ENCODE measurements at regions not wholly inside any gene's neighbourhood (a gene's known extent, or its start where the extent isn't known, plus 50 kb on each side); places are given as distances from the start of the nearest gene placed in this dataset.

DNA sequence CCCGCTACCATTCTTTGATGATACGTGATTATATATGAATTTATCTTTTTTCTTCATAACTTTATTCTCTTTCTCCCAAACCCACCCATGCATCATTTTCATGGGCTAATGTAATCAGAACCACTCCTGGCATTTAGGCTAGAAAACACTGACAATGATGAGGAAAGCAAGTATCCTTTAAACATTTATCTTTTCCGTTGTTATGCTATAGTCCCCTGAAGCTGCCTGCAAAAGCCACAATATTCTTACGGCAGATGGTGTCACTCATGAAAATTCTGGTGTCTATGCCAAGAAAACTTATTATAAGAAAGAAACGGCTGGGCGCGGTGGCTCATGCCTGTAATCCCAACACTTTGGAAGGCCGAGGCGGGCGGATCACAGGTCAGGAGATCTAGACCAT is 221.8 kb upstream of the CTAGE1 start:
- no peaks in the 10 kb centered on the region for H3K27me3 ChIP-seq (replicated peaks; ENCODE audit: insufficient read depth, low read length)
- no peak for DNase-seq
- H3K4me3 ChIP-seq (ENCODE audit: low read length): no peak overlapping the region
- no peak overlapping the region for H3K4me2 ChIP-seq (ENCODE audit: low read depth, low read length)
- H3K27ac ChIP-seq (ENCODE audit: low read length): no peak overlapping the region
- no peaks in the 10 kb centered on the region for H3K4me1 ChIP-seq (ENCODE audit: low read length)
- H4K20me1 ChIP-seq (ENCODE audit: insufficient read depth, low read length): no peaks in the 10 kb centered on the region
- no peaks in the 10 kb centered on the region for H3K36me3 ChIP-seq (replicated peaks; ENCODE audit: insufficient read depth, low read length)
- H3K9me2 ChIP-seq (replicated peaks; ENCODE audit: insufficient read depth, low read length): no peaks in the 10 kb centered on the region
- no peaks in the 10 kb centered on the region for H3F3A ChIP-seq (ENCODE audit: insufficient read depth, low read length)
- no peak overlapping the region for H3K9ac ChIP-seq (ENCODE audit: low read length)
- no peaks in the 10 kb centered on the region for H3K79me2 ChIP-seq (ENCODE audit: low read length)
- H3K9me3 ChIP-seq (replicated peaks; ENCODE audit: insufficient read depth, low read length): no peaks in the 10 kb centered on the region
- no peak overlapping the region for H2AFZ ChIP-seq (ENCODE audit: low read length)
- TF ChIP-seq EZH2phosphoT487 (IDR thresholded peaks at IDR 0.05; ENCODE audit: low read length) (no peak), EZH2 (optimal IDR thresholded peaks at IDR 0.05; ENCODE audit: low read depth, low read length) (no peak)
- TF ChIP-seq, protein P1, sequence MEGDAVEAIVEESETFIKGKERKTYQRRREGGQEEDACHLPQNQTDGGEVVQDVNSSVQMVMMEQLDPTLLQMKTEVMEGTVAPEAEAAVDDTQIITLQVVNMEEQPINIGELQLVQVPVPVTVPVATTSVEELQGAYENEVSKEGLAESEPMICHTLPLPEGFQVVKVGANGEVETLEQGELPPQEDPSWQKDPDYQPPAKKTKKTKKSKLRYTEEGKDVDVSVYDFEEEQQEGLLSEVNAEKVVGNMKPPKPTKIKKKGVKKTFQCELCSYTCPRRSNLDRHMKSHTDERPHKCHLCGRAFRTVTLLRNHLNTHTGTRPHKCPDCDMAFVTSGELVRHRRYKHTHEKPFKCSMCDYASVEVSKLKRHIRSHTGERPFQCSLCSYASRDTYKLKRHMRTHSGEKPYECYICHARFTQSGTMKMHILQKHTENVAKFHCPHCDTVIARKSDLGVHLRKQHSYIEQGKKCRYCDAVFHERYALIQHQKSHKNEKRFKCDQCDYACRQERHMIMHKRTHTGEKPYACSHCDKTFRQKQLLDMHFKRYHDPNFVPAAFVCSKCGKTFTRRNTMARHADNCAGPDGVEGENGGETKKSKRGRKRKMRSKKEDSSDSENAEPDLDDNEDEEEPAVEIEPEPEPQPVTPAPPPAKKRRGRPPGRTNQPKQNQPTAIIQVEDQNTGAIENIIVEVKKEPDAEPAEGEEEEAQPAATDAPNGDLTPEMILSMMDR (IDR thresholded peaks at IDR 0.05; ENCODE audit: low read length): no peak

DNA sequence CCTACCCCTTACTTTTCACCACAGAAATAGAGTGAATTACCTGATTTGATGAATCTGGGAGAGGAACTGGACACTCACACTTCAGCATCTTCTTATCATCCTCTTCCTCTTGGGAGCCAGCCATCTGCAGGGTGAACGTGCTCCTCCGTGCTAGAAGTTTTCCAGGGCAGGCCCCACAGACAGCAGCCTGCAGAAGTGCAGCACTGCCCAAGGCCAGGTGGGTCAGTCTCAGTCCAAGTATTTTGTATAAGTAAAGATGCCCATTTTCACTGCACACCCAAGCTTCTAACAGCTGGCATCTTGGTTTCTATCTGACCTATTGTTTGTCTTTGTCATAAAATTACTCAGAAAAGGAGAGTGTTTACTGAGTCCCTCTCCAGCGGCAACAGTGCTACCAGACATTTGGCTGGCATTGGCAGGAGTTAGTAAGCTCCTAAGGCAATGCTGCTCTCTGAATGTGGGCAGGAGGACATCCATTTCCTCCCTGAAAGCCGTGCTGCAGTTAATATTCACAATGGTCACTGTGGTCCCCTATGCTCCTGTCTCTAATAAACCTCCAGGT is 222.6 kb upstream of the CTAGE1 start:
- Histone ChIP-seq H4K20me1 (ENCODE audit: insufficient read depth, low read length) (no peaks in the 10 kb centered on the region), H3K9ac (ENCODE audit: low read length) (no peak overlapping the region), H3F3A (ENCODE audit: insufficient read depth, low read length) (no peaks in the 10 kb centered on the region), H3K9me3 (replicated peaks; ENCODE audit: insufficient read depth, low read length) (no peaks in the 10 kb centered on the region), H3K4me2 (ENCODE audit: low read depth, low read length) (no peak overlapping the region), H3K79me2 (ENCODE audit: low read length) (no peaks in the 10 kb centered on the region), H3K9me2 (replicated peaks; ENCODE audit: insufficient read depth, low read length) (no peaks in the 10 kb centered on the region), H3K4me1 (ENCODE audit: low read length) (no peaks in the 10 kb centered on the region), H3K36me3 (replicated peaks; ENCODE audit: insufficient read depth, low read length) (no peaks in the 10 kb centered on the region), H3K4me3 (ENCODE audit: low read length) (no peak overlapping the region), H3K27me3 (replicated peaks; ENCODE audit: insufficient read depth, low read length) (no peaks in the 10 kb centered on the region), H2AFZ (ENCODE audit: low read length) (no peak overlapping the region), H3K27ac (ENCODE audit: low read length) (no peak overlapping the region)
- no peak for DNase-seq
- TF ChIP-seq EZH2 (optimal IDR thresholded peaks at IDR 0.05; ENCODE audit: low read depth, low read length): no peak
- TF ChIP-seq EZH2phosphoT487 (IDR thresholded peaks at IDR 0.05; ENCODE audit: low read length): no peak
- TF ChIP-seq, protein P1 (IDR thresholded peaks at IDR 0.05; ENCODE audit: low read length): no peak

DNA sequence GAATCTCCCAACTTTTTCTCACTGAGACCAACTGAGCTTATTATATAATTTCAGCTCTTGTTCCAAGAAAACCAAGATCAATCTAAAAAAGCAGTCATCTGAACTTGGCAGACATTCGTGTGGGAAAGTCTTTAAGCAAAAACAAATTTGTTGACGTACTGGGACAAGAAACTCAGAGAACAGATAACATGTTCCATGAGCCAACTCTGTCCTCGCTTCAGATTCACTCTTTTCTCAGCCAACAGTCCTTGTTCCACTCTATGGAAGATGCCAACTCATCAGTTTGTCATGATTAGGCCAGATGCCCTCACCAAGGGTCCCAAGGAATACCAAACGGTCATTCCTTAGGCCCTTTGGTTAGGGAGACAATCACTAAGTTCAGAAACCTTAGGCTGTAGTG is 224.2 kb upstream of the CTAGE1 start:
- H3F3A ChIP-seq (ENCODE audit: insufficient read depth, low read length): no peaks in the 10 kb centered on the region
- H3K4me2 ChIP-seq (ENCODE audit: low read depth, low read length): no peak overlapping the region
- TF ChIP-seq EZH2 (optimal IDR thresholded peaks at IDR 0.05; ENCODE audit: low read depth, low read length) (no peak), EZH2phosphoT487 (IDR thresholded peaks at IDR 0.05; ENCODE audit: low read length) (no peak)
- TF ChIP-seq, protein P1 (IDR thresholded peaks at IDR 0.05; ENCODE audit: low read length): no peak
- H3K4me3 ChIP-seq (ENCODE audit: low read length): no peak overlapping the region
- DNase-seq: no peak
- no peak overlapping the region for H3K9ac ChIP-seq (ENCODE audit: low read length)
- H3K27ac ChIP-seq (ENCODE audit: low read length): no peak overlapping the region
- no peaks in the 10 kb centered on the region for H4K20me1 ChIP-seq (ENCODE audit: insufficient read depth, low read length)
- no peaks in the 10 kb centered on the region for H3K9me3 ChIP-seq (replicated peaks; ENCODE audit: insufficient read depth, low read length)
- H3K9me2 ChIP-seq (replicated peaks; ENCODE audit: insufficient read depth, low read length): no peaks in the 10 kb centered on the region
- no peaks in the 10 kb centered on the region for H3K27me3 ChIP-seq (replicated peaks; ENCODE audit: insufficient read depth, low read length)
- no peaks in the 10 kb centered on the region for H3K79me2 ChIP-seq (ENCODE audit: low read length)
- no peaks in the 10 kb centered on the region for H3K4me1 ChIP-seq (ENCODE audit: low read length)
- no peaks in the 10 kb centered on the region for H3K36me3 ChIP-seq (replicated peaks; ENCODE audit: insufficient read depth, low read length)
- H2AFZ ChIP-seq (ENCODE audit: low read length): no peak overlapping the region

Measured in MM.1S (cell line).